Spleen (tissue), 7 donors: ENCODE measurements at regions not wholly inside any gene's neighbourhood (a gene's known extent, or its start where the extent isn't known, plus 50 kb on each side); places are given as distances from the start of the nearest gene placed in this dataset.

Experiments
- CTCF ChIP-seq, 11 experiments: fragments of 200-600 bp in 7 of 11; fragments of 450-650 bp in 4 of 11; sonication (generic) in 4 of 11; IDR thresholded peaks in 8 of 11; conservative IDR thresholded peaks in 3 of 11; 1 replicate in 7 of 11; 2 replicates in 4 of 11; pipeline versions ENCODE4 v1.4.0 to v1.8.0; 2016 to 2021; ENCODE audit warnings: antibody characterized with exemption in 11 of 11, inconsistent platforms in 4 of 11, mild to moderate bottlenecking in 1 of 11
- POLR2AphosphoS5 ChIP-seq, 3 donors: sonication (generic); formaldehyde crosslinking; IDR thresholded peaks; one replicate each; pipeline ENCODE4 v1.5.1; 2017; ENCODE audit warnings: antibody characterized with exemption in 3 of 3
- donor health status: DM: no; HTN: no; CAD: no; lungs with moderate emphysema.
- donor health status: DM: no; HTN: no; CAD: no.
- donor health status: DM: no; HTN: no; CAD: no.

DNA sequence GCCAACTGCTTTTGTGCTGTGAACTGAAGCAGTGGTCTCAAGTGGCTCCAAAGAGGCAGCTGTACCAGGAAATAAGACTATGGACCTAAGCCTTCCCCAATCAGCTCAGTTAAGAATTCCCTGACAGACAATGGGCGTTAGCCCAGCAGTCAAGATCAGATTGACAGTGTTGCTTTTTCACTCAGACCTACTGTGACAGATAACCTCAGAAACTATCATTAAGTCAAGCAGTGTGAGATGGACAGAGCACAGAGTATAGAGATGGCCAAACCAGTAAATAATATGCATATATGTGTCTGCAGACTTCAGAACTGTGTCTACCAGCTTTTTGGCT, 215.3 kb downstream of the ZFP36L2 start:
- no peak for TF ChIP-seq CTCF (IDR thresholded peaks at IDR 0.05 in 8 of 11, conservative IDR thresholded peaks at IDR 0.05 in 3 of 11)
- TF ChIP-seq POLR2AphosphoS5 (IDR thresholded peaks at IDR 0.05), result no peak
